BE2C (cell line): ENCODE measurements at regions not wholly inside any gene's neighbourhood (a gene's known extent, or its start where the extent isn't known, plus 50 kb on each side); places are given as distances from the start of the nearest gene placed in this dataset.

Experiments
- DNase-seq: peaks from one replicate; pipeline ENCODE4 v3.0.0-alpha.2; 2020
- H3K27me3 ChIP-seq: fragments of 250-450 bp; sonication (Bioruptor Pico); 2 replicates; pipeline ENCODE4 v1.5.1; 2020; ENCODE audit warnings: mild to moderate bottlenecking
- H3K36me3 ChIP-seq: fragments of 250-450 bp; sonication (Bioruptor Pico); 2 replicates; pipeline ENCODE4 v1.5.1; 2020; ENCODE audit warnings: mild to moderate bottlenecking
- H3K4me1 ChIP-seq: fragments of 250-450 bp; sonication (Bioruptor Pico); 2 replicates; pipeline ENCODE4 v1.5.1; 2020
- H3K4me3 ChIP-seq: 2 replicates; pipeline ENCODE4 v1.5.1; 2011; ENCODE audit warnings: low read depth, low read length
- H3K9me3 ChIP-seq: fragments of 250-450 bp; sonication (Bioruptor Pico); 2 replicates; pipeline ENCODE4 v1.5.1; 2020
- CTCF ChIP-seq: IDR thresholded peaks from 2 replicates; pipeline ENCODE4 v1.5.1; 2012; ENCODE audit warnings: mild to moderate bottlenecking, low read depth, low read length

- no peaks in the 10 kb centered on the region for H3K4me1 ChIP-seq
- no peaks in the 10 kb centered on the region for H3K9me3 ChIP-seq
- DNase-seq, result no peak
These were observed 106.2 kb upstream of the NEBL start for GRCh38 chr10:21003240-21003822.

GRCh38 chr10:21002091-21002878 lies 105.2 kb upstream of the NEBL start:
- H3K4me1 ChIP-seq, result no peaks in the 10 kb centered on the region
- no peak for TF ChIP-seq CTCF
- DNase-seq, result no peak
- no peaks in the 10 kb centered on the region for H3K9me3 ChIP-seq
- H3K4me3 ChIP-seq, result no peak overlapping the region
- H3K27me3 ChIP-seq, result no peaks in the 10 kb centered on the region
- no peaks in the 10 kb centered on the region for H3K36me3 ChIP-seq

More at GRCh38 chr10:21003240-21003822, 106.2 kb upstream of the NEBL start:
- Histone ChIP-seq H3K27me3 (no peaks in the 10 kb centered on the region), H3K36me3 (no peaks in the 10 kb centered on the region), H3K4me3 (no peak overlapping the region)
- no peak for TF ChIP-seq CTCF

GRCh38 chr10:20999699-21000098 lies 102.6 kb upstream of the NEBL start:
- Histone ChIP-seq H3K4me1 (no peaks in the 10 kb centered on the region), H3K36me3 (no peaks in the 10 kb centered on the region), H3K9me3 (no peaks in the 10 kb centered on the region), H3K27me3 (no peaks in the 10 kb centered on the region), H3K4me3 (no peak overlapping the region)
- DNase-seq, result no peak
- no peak for TF ChIP-seq CTCF

- Histone ChIP-seq H3K36me3 (no peaks in the 10 kb centered on the region), H3K4me1 (no peaks in the 10 kb centered on the region), H3K4me3 (no peak overlapping the region), H3K27me3 (no peaks in the 10 kb centered on the region), H3K9me3 (no peaks in the 10 kb centered on the region)
- TF ChIP-seq CTCF, result no peak
- no peak for DNase-seq
These were observed 100.9 kb upstream of the NEBL start for GRCh38 chr10:20998036-20998435.

- H3K4me3 ChIP-seq, result no peak overlapping the region
- H3K9me3 ChIP-seq, result no peaks in the 10 kb centered on the region
- TF ChIP-seq CTCF, result no peak
- H3K36me3 ChIP-seq, result no peaks in the 10 kb centered on the region
- no peaks in the 10 kb centered on the region for H3K27me3 ChIP-seq
- H3K4me1 ChIP-seq, result no peaks in the 10 kb centered on the region
- no peak for DNase-seq
These were observed 98.2 kb upstream of the NEBL start for GRCh38 chr10:20995123-20995987.
